ENCODE measurements at regions not wholly inside any gene's neighbourhood (a gene's known extent, or its start where the extent isn't known, plus 50 kb on each side); places are given as distances from the start of the nearest gene placed in this dataset.

DNA sequence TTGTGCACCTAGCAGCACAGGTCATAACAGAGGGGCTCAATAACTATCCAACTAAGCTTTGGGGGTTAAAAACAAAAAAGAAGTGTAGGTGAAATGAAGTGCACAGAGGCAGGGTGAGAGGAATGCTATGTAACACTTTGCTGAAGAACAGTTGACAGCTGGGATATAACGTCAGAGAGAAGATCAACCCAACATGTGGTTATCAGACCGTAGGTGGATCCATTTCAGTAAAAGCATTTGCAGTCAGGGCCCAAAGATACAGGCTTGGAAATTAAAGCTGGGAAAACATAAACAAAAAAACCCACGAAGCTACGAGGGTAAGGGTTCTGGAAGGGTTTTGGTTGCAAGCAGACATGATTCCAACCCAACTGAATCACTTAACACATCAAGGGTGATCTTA lies 377.5 kb upstream of the NR2F2 start:
- Histone ChIP-seq H3K4me3 (replicated peaks in 1 of 4; ENCODE audit: control extremely low read depth in 1 of 4, insufficient read depth in 1 of 4, low read depth in 3 of 4, low read length in 4 of 4) (no peak overlapping the region), H3K36me3 (ENCODE audit: control insufficient read depth, insufficient read depth, low read length) (no peaks in the 10 kb centered on the region), H3K4me1 (ENCODE audit: control insufficient read depth, extremely low read depth, insufficient read depth, low read length) (no peaks in the 10 kb centered on the region), H3K79me2 (ENCODE audit: control insufficient read depth, insufficient read depth, low read length) (no peaks in the 10 kb centered on the region), H3K27ac (ENCODE audit: insufficient read depth, low read length) (no peak overlapping the region), H3K27me3 (ENCODE audit: control insufficient read depth, insufficient read depth, low read length) (no peaks in the 10 kb centered on the region), H3K9me3 (ENCODE audit: control insufficient read depth, insufficient read depth, low read depth, low read length) (no peaks in the 10 kb centered on the region), H4K20me1 (ENCODE audit: control insufficient read depth, extremely low read depth, insufficient read depth, low read length) (no peaks in the 10 kb centered on the region), H3K9ac (ENCODE audit: insufficient read depth, low read length) (no peak overlapping the region), H2AFZ (ENCODE audit: low read length) (no peak overlapping the region), H3K4me2 (ENCODE audit: extremely low read depth, insufficient read depth, low read length) (no peak overlapping the region)
- DNase-seq (ENCODE audit: low read depth in 2 of 2) = peak in 1 of 2 donors; percentile 8
- TF ChIP-seq EZH2 (IDR thresholded peaks at IDR 0.05; ENCODE audit: low read length, missing control alignments) = no peak
- TF ChIP-seq, protein P1, sequence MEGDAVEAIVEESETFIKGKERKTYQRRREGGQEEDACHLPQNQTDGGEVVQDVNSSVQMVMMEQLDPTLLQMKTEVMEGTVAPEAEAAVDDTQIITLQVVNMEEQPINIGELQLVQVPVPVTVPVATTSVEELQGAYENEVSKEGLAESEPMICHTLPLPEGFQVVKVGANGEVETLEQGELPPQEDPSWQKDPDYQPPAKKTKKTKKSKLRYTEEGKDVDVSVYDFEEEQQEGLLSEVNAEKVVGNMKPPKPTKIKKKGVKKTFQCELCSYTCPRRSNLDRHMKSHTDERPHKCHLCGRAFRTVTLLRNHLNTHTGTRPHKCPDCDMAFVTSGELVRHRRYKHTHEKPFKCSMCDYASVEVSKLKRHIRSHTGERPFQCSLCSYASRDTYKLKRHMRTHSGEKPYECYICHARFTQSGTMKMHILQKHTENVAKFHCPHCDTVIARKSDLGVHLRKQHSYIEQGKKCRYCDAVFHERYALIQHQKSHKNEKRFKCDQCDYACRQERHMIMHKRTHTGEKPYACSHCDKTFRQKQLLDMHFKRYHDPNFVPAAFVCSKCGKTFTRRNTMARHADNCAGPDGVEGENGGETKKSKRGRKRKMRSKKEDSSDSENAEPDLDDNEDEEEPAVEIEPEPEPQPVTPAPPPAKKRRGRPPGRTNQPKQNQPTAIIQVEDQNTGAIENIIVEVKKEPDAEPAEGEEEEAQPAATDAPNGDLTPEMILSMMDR (conservative IDR thresholded peaks at IDR 0.05 in 1 of 2, IDR thresholded peaks at IDR 0.05 in 1 of 2; ENCODE audit: low read depth in 1 of 2, low read length in 2 of 2) = no peak

DNA sequence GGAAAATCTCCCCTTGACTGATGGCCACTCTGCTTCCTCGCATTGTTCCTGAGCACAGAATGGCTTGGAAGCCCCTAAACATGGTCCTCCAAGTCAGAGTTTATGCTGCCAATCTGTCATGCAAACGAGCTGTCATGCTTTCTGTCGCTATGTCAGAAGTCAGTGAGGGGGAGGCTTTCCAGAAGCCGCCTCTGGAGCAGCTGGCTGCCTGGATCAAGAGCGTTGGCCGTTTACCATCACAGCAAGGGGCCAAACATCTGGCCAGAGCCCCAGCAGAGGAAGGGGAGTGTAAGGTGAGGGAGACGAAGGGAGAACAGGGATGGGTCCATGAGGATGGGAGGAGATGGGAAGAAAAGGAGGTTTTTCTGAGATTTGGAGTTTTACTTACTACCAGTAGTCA lies 372.6 kb upstream of the NR2F2 start:
- TF ChIP-seq EZH2 (IDR thresholded peaks at IDR 0.05; ENCODE audit: low read length, missing control alignments) = no peak
- TF ChIP-seq, protein P1 (conservative IDR thresholded peaks at IDR 0.05 in 1 of 2, IDR thresholded peaks at IDR 0.05 in 1 of 2; ENCODE audit: low read depth in 1 of 2, low read length in 2 of 2) = no peak
- Histone ChIP-seq H3K4me3 (replicated peaks in 1 of 4; ENCODE audit: control extremely low read depth in 1 of 4, insufficient read depth in 1 of 4, low read depth in 3 of 4, low read length in 4 of 4) (no peak overlapping the region), H3K4me1 (ENCODE audit: control insufficient read depth, extremely low read depth, insufficient read depth, low read length) (no peaks in the 10 kb centered on the region), H3K27me3 (ENCODE audit: control insufficient read depth, insufficient read depth, low read length) (no peaks in the 10 kb centered on the region), H3K79me2 (ENCODE audit: control insufficient read depth, insufficient read depth, low read length) (no peaks in the 10 kb centered on the region), H3K36me3 (ENCODE audit: control insufficient read depth, insufficient read depth, low read length) (no peaks in the 10 kb centered on the region), H3K27ac (ENCODE audit: insufficient read depth, low read length) (no peak overlapping the region), H3K9me3 (ENCODE audit: control insufficient read depth, insufficient read depth, low read depth, low read length) (no peaks in the 10 kb centered on the region), H3K4me2 (ENCODE audit: extremely low read depth, insufficient read depth, low read length) (no peak overlapping the region), H2AFZ (ENCODE audit: low read length) (no peak overlapping the region), H4K20me1 (ENCODE audit: control insufficient read depth, extremely low read depth, insufficient read depth, low read length) (no peaks in the 10 kb centered on the region), H3K9ac (ENCODE audit: insufficient read depth, low read length) (no peak overlapping the region)
- no peak for DNase-seq (ENCODE audit: low read depth in 2 of 2)

DNA sequence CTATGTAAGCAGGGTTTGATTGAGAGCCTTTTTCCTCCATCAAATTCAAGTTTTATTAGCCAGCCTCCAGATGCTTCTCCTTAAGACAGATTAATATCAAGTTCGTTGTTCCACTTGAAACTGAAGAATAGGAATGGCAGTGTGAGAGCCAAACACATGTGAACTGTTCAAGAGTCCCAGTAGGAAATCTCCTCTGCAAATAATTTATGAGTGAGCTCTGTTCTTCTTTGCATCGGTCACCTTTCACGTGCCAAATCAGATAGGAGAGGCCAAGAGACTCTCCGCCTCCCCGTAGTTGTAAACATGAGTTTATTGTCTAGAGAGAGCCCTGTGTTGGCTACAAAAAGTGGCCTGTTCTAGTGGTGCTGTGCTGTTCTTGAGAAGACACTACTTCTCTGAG lies 372.1 kb upstream of the NR2F2 start:
- Histone ChIP-seq H3K9me3 (ENCODE audit: control insufficient read depth, insufficient read depth, low read depth, low read length) (no peaks in the 10 kb centered on the region), H3K4me3 (replicated peaks in 1 of 4; ENCODE audit: control extremely low read depth in 1 of 4, insufficient read depth in 1 of 4, low read depth in 3 of 4, low read length in 4 of 4) (no peak overlapping the region), H3K27me3 (ENCODE audit: control insufficient read depth, insufficient read depth, low read length) (no peaks in the 10 kb centered on the region), H3K4me1 (ENCODE audit: control insufficient read depth, extremely low read depth, insufficient read depth, low read length) (no peaks in the 10 kb centered on the region), H3K4me2 (ENCODE audit: extremely low read depth, insufficient read depth, low read length) (no peak overlapping the region), H3K9ac (ENCODE audit: insufficient read depth, low read length) (no peak overlapping the region), H3K36me3 (ENCODE audit: control insufficient read depth, insufficient read depth, low read length) (no peaks in the 10 kb centered on the region), H3K79me2 (ENCODE audit: control insufficient read depth, insufficient read depth, low read length) (no peaks in the 10 kb centered on the region), H3K27ac (ENCODE audit: insufficient read depth, low read length) (no peak overlapping the region), H4K20me1 (ENCODE audit: control insufficient read depth, extremely low read depth, insufficient read depth, low read length) (no peaks in the 10 kb centered on the region), H2AFZ (ENCODE audit: low read length) (no peak overlapping the region)
- TF ChIP-seq, protein P1 (conservative IDR thresholded peaks at IDR 0.05 in 1 of 2, IDR thresholded peaks at IDR 0.05 in 1 of 2; ENCODE audit: low read depth in 1 of 2, low read length in 2 of 2) = no peak
- TF ChIP-seq EZH2 (IDR thresholded peaks at IDR 0.05; ENCODE audit: low read length, missing control alignments) = no peak
- no peak for DNase-seq (ENCODE audit: low read depth in 2 of 2)

Data from fibroblast of lung (primary cell).